GM19324 (cell line): ENCODE measurements at regions not wholly inside any gene's neighbourhood (a gene's known extent, or its start where the extent isn't known, plus 50 kb on each side); places are given as distances from the start of the nearest gene placed in this dataset.
"Not testable (repeated sequence)": the region's sequence is repeated elsewhere in the genome, so short reads cannot be mapped to it uniquely, and the experiment has no call there.

ENCODE experiments used
- ATAC-seq: cut with Tn5 transposase; IDR thresholded peaks from one replicate; pipeline ENCODE4 v1.9.1; 2021; ENCODE audit warnings: mild to moderate bottlenecking, moderate library complexity; ENCODE audit not compliant: unreplicated experiment, low FRiP score

- ATAC-seq: not testable (repeated sequence)
Measured at GRCh38 chr14:105669646-105670045, 143.3 kb downstream of the TMEM121 start.

GRCh38 chr14:105672450-105673200 is 146.2 kb downstream of the TMEM121 start:
- not testable (repeated sequence) for ATAC-seq

- ATAC-seq: not testable (repeated sequence)
Measured at GRCh38 chr14:105675433-105675832, 149.1 kb downstream of the TMEM121 start.

- ATAC-seq: not testable (repeated sequence)
Measured at GRCh38 chr14:105675905-105676670, 149.7 kb downstream of the TMEM121 start.

GRCh38 chr14:105678057-105678456 is 151.7 kb downstream of the TMEM121 start:
- ATAC-seq: not testable (repeated sequence)

GRCh38 chr14:105678996-105679958 is 152.9 kb downstream of the TMEM121 start:
- ATAC-seq: not testable (repeated sequence)

GRCh38 chr14:105679959-105680735 is 153.8 kb downstream of the TMEM121 start:
- ATAC-seq: peak; percentile 58

- ATAC-seq: peak; percentile 46
Measured at GRCh38 chr14:105680736-105681098, 154.3 kb downstream of the TMEM121 start.

GRCh38 chr14:105681606-105682185 is 155.3 kb downstream of the TMEM121 start:
- not testable (repeated sequence) for ATAC-seq

GRCh38 chr14:105682442-105682841 is 156.1 kb downstream of the TMEM121 start:
- not testable (repeated sequence) for ATAC-seq

- no peak for ATAC-seq
Measured at GRCh38 chr14:105682956-105683570, 156.7 kb downstream of the TMEM121 start.

- not testable (repeated sequence) for ATAC-seq
Measured at GRCh38 chr14:105684056-105684455, 157.7 kb downstream of the TMEM121 start.

GRCh38 chr14:105684597-105684996 is 158.2 kb downstream of the TMEM121 start:
- not testable (repeated sequence) for ATAC-seq

- ATAC-seq: no peak
Measured at GRCh38 chr14:105685003-105685402, 158.6 kb downstream of the TMEM121 start.

GRCh38 chr14:105685605-105686004 is 159.2 kb downstream of the TMEM121 start:
- peak; percentile 4 for ATAC-seq

GRCh38 chr14:105686050-105686449 is 159.7 kb downstream of the TMEM121 start:
- ATAC-seq: peak; percentile 37

- ATAC-seq: peak; percentile 29
Measured at GRCh38 chr14:105686462-105687170, 160.2 kb downstream of the TMEM121 start.
